Heart left ventricle (tissue), 13 donors: ENCODE measurements at regions not wholly inside any gene's neighbourhood (a gene's known extent, or its start where the extent isn't known, plus 50 kb on each side); places are given as distances from the start of the nearest gene placed in this dataset.

Experiments
- CTCF ChIP-seq, 12 donors: fragments of 200-600 bp; sonication (generic) in 4 of 12; IDR thresholded peaks; one replicate each; pipeline versions ENCODE4 v1.5.0 to v1.8.0; 2018 to 2022; ENCODE audit warnings: antibody characterized with exemption in 12 of 12, mild to moderate bottlenecking in 5 of 12
- POLR2A ChIP-seq, 2 donors: fragments of 450-650 bp; IDR thresholded peaks; one replicate each; pipeline ENCODE4 v1.6.1; 2017; ENCODE audit warnings: antibody characterized with exemption in 2 of 2, mild to moderate bottlenecking in 2 of 2, moderate library complexity in 2 of 2
- donor health status: ischemic (EF 13 %, LVEDD 7.1; RV severe dilation, severe dysfunction).
- donor health status: DM: no; HTN: yes; CAD: no.
- donor health status: DM: no; HTN: no; CAD: no.
- donor health status: ischemic (EF 25% LVEDD 6.9; RV normal size, moderate dysfunction).
- donor health status: ischemic (EF 25% LVEDD 5.7; RV mildly dilated, moderate dysfunction).
- donor health status: ischemic (EF 35%, LVEDD 5.7; RV mildly dilated, moderate dysfunction).
- donor health status: nonischemic (EF 11% LVEDD 7.7; RV severe dilation, severe dysfunction).
- donor health status: DM: yes; HTN: yes; CAD: no.
- donor health status: PGD.
- donor health status: ischemic (EF 29% LVEDD 5.4; RV normal size, mild dysfunction).
- donor health status: nonischemic (EF 23%, LVEDD 6.1; RV moderate dilation, normal function).

DNA sequence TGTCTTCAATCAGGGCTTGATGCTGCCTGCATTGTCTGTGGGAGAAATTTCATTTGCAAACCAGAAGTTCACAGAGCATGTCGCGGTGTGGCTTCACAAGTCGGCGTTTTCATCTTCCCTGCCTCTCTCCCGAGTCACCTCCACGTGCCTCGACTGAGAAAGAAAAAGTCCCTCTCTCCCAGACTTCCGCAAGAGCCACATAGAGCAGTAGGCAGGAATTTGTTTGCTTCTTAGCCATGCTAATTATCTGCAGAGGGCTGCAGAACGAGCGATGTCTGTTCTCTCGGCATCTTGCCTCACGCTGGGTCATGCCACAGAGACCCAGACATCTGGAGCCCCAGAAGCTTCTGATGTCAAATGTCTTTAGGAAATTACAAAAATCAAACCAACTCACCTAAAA, 272.2 kb downstream of the TCF7L2 start:
- TF ChIP-seq POLR2A (IDR thresholded peaks at IDR 0.05) (no peak), CTCF (IDR thresholded peaks at IDR 0.05) (no peak)
